ENCODE measurements at regions not wholly inside any gene's neighbourhood (a gene's known extent, or its start where the extent isn't known, plus 50 kb on each side); places are given as distances from the start of the nearest gene placed in this dataset.
A peak's percentile ranks its signal among the peaks of the same experiment; 100 is the strongest.

- no peak overlapping the region for H3K4me3 Mint-ChIP-seq
- no peaks in the 10 kb centered on the region for H3K4me1 Mint-ChIP-seq
- ATAC-seq (no peak), DNase-seq (ENCODE audit: low spot score) (no peak)
- peaks cover 36% of the 10 kb centered on the region for H3K36me3 Mint-ChIP-seq
- peaks cover 57% of the 10 kb centered on the region for H3K9me3 Mint-ChIP-seq
- ChIA-PET POLR2A (no interaction called here), CTCF (no interaction called here)
- no peak overlapping the region for H3K27ac Mint-ChIP-seq
- no peaks in the 10 kb centered on the region; the same call in 1 of the 2 replicates for H3K27me3 Mint-ChIP-seq (ENCODE audit: low read depth)
- TF ChIP-seq ATF1 (CRISPR knock-in tag; IDR thresholded peaks at IDR 0.05) (no peak), ATF6 (CRISPR knock-in tag; IDR thresholded peaks at IDR 0.05) (no peak), KAT7 (CRISPR knock-in tag; IDR thresholded peaks at IDR 0.05; ENCODE audit: borderline replicate concordance) (no peak), ATF3 (CRISPR knock-in tag; conservative IDR thresholded peaks at IDR 0.05) (no peak), ELF4 (CRISPR knock-in tag; IDR thresholded peaks at IDR 0.05; ENCODE audit: low read depth) (no peak), FOXP1 (CRISPR knock-in tag; IDR thresholded peaks at IDR 0.05; ENCODE audit: borderline replicate concordance) (no peak), ZNF317 (CRISPR knock-in tag; IDR thresholded peaks at IDR 0.05; ENCODE audit: borderline replicate concordance, low read depth) (no peak), USF1 (CRISPR knock-in tag; IDR thresholded peaks at IDR 0.05) (no peak), ZMAT4 (CRISPR knock-in tag; IDR thresholded peaks at IDR 0.05) (no peak), ZNF532 (CRISPR knock-in tag; IDR thresholded peaks at IDR 0.05; ENCODE audit: borderline replicate concordance) (no peak), MYBL2 (CRISPR knock-in tag; IDR thresholded peaks at IDR 0.05) (no peak), RORB (CRISPR knock-in tag; IDR thresholded peaks at IDR 0.05) (no peak), JUN (CRISPR knock-in tag; IDR thresholded peaks at IDR 0.05) (no peak)
These were observed 788.0 kb upstream of the GYPC start for GRCh38 chr2:125867908-125868307.

- Mint-ChIP-seq H3K27ac (no peak overlapping the region), H3K9me3 (peaks cover 72% of the 10 kb centered on the region), H3K36me3 (peaks cover 47% of the 10 kb centered on the region)
These were observed 785.7 kb upstream of the GYPC start for GRCh38 chr2:125870264-125870663.

More at GRCh38 chr2:125870264-125870663, 785.7 kb upstream of the GYPC start:
- TF ChIP-seq ATF2 (CRISPR knock-in tag; IDR thresholded peaks at IDR 0.05; ENCODE audit: borderline replicate concordance, low read depth) (no peak), ZNF121 (CRISPR knock-in tag; IDR thresholded peaks at IDR 0.05) (no peak), HMGA2 (CRISPR knock-in tag; IDR thresholded peaks at IDR 0.05) (no peak), ZNF232 (CRISPR knock-in tag; IDR thresholded peaks at IDR 0.05) (no peak), CBFB (CRISPR knock-in tag; IDR thresholded peaks at IDR 0.05; ENCODE audit: low read depth) (no peak), MLX (CRISPR knock-in tag; IDR thresholded peaks at IDR 0.05) (no peak), ZNF263 (CRISPR knock-in tag; IDR thresholded peaks at IDR 0.05; ENCODE audit: low read depth) (no peak), E2F5 (CRISPR knock-in tag; IDR thresholded peaks at IDR 0.05) (no peak), GABPB1 (CRISPR knock-in tag; IDR thresholded peaks at IDR 0.05) (no peak), ZNF219 (CRISPR knock-in tag; IDR thresholded peaks at IDR 0.05; ENCODE audit: borderline replicate concordance) (no peak)
- no peak overlapping the region for H3K4me3 Mint-ChIP-seq
- ATAC-seq (peak; percentile 55), DNase-seq (ENCODE audit: low spot score) (no peak)
- H3K4me1 Mint-ChIP-seq = no peaks in the 10 kb centered on the region
- peaks cover 3% of the 10 kb centered on the region for H3K27me3 Mint-ChIP-seq (ENCODE audit: low read depth)
- CTCF ChIA-PET = no interaction called here
- POLR2A ChIA-PET = no interaction called here

Measured in WTC11 (cell line).